ENCODE measurements at regions not wholly inside any gene's neighbourhood (a gene's known extent, or its start where the extent isn't known, plus 50 kb on each side); places are given as distances from the start of the nearest gene placed in this dataset.

- peak; percentile 69 for ATAC-seq
Measured at GRCh38 chr6:53718597-53719460, 53.3 kb upstream of the KLHL31 start.

GRCh38 chr6:53717566-53717965 lies 52.0 kb upstream of the KLHL31 start:
- Mint-ChIP-seq H3K4me3 (no peak overlapping the region), H3K27me3 (peaks cover 10% of the 10 kb centered on the region), H3K27ac (no peak overlapping the region), H3K4me1 (peaks cover 2% of the 10 kb centered on the region), H3K36me3 (ENCODE audit: low read depth) (no peaks in the 10 kb centered on the region), H3K9me3 (no peaks in the 10 kb centered on the region)
- no peak for DNase-seq
- no peak for ATAC-seq

More at GRCh38 chr6:53718597-53719460, 53.3 kb upstream of the KLHL31 start:
- H3K27me3 Mint-ChIP-seq: peaks cover 6% of the 10 kb centered on the region
- DNase-seq: peak; percentile 5
- H3K4me3 Mint-ChIP-seq: no peak overlapping the region
- H3K4me1 Mint-ChIP-seq: peaks cover 2% of the 10 kb centered on the region
- H3K9me3 Mint-ChIP-seq: no peaks in the 10 kb centered on the region
- H3K27ac Mint-ChIP-seq: no peak overlapping the region
- no peaks in the 10 kb centered on the region for H3K36me3 Mint-ChIP-seq (ENCODE audit: low read depth)

- peaks cover 2% of the 10 kb centered on the region for H3K4me1 Mint-ChIP-seq
- DNase-seq (no peak), ATAC-seq (no peak)
- no peak overlapping the region for H3K4me3 Mint-ChIP-seq
- no peaks in the 10 kb centered on the region for H3K36me3 Mint-ChIP-seq (ENCODE audit: low read depth)
- no peaks in the 10 kb centered on the region for H3K9me3 Mint-ChIP-seq
- peaks cover 13% of the 10 kb centered on the region for H3K27me3 Mint-ChIP-seq
- no peak overlapping the region for H3K27ac Mint-ChIP-seq
Measured at GRCh38 chr6:53715434-53715833, 49.9 kb upstream of the KLHL31 start.

Measured in activated naive CD8-positive, alpha-beta T cell treated with anti-CD3 and anti-CD28 coated beads, Interleukin-2, amount 50 U/mL, for 24 hours (primary cell).